GM03348 (cell line): ENCODE measurements at regions not wholly inside any gene's neighbourhood (a gene's known extent, or its start where the extent isn't known, plus 50 kb on each side); places are given as distances from the start of the nearest gene placed in this dataset.
A peak's percentile ranks its signal among the peaks of the same experiment; 100 is the strongest.

ENCODE experiments used
- DNase-seq: peaks from one replicate; pipeline ENCODE4 v3.0.0; 2012; ENCODE audit warnings: low spot score

DNA sequence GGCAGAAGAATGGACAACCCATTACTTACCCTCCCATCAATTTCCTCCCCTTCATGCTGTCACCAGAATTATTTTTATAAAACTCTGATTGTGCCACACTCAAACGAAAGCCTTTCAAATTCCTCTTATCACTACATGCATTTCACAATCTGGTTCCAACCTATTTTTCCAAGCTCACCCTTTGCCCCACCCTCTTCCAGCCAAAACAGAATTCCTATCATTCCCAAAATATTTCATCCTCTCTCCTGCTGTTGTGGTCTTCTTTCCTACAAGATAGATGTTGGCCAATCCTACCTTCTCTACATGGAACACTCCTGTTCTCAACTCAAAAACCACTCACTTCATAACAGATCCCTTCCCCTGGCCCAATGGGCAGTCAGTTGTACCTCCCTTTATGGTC is 111.5 kb downstream of the ELAPOR2 start:
- peak; percentile 22 for DNase-seq

DNA sequence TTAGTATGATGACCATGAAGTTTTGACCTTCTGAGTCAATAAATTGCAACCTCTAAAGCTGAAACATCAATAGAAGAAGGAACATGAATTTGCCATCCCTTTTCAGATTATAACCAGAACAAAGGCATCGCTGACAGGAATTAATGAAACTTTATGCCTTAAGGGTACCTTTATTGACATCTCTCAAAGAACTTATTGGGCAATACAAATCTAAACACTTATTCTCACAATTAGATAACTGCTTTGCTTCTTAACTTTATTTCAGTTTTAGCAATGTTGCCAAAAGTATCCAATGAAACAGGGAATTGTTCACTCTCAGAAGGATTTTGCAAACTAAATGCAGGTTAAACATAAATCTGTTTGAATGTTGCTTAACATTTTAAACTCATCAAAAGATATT is 116.0 kb downstream of the ELAPOR2 start:
- no peak for DNase-seq

DNA sequence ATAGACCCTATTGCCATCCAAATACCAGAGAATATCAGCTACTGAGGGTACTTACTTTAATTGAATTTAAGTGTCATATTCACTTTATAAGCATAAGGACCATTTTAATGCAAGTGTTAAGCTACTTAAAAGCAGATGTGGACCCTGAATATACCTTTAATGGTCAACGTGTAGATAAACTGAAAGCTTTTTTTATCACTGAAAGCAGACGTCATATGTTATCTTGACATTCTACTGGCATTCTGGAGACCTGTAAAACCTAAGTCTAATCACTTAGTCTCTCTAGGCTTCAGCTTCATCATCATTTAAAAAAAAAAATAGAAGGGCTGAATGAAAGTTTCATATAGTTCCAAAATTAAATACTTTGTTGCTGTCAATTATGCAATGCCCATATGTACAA is 116.5 kb downstream of the ELAPOR2 start:
- no peak for DNase-seq

DNA sequence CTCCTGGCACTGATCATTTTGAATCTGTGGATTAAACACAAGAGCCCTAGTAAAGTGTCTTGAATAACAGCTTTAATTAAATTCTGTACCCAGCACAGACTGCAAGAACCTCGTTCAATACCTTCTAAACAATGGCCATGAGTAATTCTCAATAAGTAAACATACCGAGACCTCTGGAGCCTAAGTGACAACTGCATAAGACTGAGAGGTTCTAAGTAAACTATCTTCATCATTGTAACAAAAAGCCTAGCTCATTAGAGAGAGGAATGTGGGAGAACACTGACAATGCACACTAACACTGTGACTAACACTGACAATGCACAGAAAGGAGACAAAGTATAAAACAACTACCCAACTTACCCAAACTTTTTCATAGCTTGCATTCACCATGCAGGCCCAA is 117.4 kb downstream of the ELAPOR2 start:
- DNase-seq = no peak

DNA sequence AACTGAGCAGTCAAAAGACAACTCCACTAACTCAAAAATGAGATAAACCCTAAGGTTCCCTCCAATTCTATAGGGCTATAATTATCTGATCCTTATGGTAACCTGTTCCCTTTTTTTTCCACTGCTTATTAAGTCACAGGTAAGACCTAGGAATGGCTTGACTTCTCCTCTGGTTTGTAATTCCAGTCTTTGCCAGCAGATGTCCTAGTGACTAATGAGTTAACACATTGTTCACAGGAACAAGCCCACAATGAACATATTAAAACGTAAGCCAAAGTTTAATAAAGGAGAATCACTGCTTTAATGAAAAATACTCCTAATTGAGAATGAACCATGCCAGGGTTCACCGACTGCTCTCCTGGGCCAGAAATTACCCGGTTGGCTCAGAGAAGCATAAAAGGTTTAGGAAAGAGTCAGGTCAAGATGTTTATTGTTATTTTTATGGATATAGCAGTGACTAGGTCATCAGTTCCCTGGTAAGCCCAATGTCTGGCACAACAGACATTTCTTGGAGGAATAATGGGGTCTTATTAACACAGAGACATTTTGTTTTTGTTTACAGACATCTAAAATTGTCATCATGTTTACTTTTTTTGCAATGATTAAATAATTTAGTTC is 120.1 kb downstream of the ELAPOR2 start:
- peak; percentile 38 for DNase-seq

DNA sequence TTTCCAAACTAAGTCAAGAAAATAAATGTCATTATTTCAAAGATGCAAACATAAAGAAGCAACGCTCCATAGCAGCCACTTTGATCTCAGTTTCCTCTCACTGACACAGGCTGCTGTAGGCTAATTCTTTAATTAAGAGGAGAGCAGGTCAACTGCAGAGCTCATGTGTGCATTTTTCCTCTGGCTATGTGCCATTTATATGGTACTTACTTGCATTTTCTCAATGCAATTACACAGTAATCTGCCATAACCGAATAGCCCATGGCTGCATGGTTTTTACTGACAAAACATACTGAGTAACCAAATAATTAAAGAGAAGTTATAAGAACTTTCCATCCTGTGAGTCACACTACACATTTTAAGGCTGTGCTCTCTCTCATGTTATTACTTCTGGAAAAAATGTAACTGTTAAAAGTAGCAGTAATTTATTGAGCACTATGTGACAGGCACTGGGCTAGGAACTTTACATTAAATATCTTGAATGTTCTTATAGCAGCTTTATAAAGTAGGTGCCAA is 122.0 kb downstream of the ELAPOR2 start:
- DNase-seq = no peak

DNA sequence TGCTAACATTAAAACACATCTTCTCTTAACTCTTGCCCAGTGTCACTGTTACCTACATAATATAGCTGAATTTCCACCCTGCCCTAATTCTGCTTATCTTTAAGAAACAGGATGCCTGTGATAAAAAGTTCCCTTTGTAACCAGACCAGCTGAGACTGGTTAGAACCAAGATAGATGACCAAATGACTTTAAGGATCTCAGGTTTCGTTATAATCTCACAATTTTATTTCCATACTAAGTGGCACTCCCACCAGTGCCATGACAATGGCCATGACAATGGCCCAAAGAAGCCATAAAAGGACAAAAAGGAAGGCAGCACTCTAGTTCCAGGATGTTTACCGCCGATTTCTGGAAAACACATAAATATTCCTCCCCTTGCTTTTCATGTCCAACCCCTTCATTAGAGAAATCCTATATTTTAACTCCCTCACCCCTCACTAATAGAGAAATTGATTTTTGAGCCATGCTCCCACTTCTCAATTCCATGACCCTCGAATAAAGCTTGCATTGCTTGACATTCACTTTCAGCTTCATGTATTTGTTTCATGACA is 126.1 kb downstream of the ELAPOR2 start:
- no peak for DNase-seq

DNA sequence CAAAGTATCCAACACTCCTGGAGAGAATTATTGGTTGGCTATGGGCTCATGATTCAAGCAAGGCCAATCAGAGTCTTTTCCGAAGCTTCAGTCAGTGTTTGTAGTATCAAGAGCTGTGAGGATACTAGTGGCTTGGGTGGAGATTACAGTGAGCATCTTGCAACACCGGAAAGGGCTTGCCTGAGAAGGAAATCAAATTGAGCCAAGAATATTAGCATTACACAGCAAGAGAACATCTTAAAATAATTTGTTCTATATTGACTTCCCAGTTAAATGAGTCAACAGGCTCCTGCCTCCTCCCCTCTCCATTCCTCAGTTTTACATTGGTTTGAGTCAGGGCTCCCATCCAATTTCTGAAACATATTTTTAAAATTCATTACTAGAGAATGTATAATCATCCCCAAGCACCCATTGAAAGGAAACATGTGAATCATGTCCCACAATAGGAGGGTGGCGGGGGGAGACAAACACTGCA is 127.4 kb downstream of the ELAPOR2 start:
- peak; percentile 70 for DNase-seq

DNA sequence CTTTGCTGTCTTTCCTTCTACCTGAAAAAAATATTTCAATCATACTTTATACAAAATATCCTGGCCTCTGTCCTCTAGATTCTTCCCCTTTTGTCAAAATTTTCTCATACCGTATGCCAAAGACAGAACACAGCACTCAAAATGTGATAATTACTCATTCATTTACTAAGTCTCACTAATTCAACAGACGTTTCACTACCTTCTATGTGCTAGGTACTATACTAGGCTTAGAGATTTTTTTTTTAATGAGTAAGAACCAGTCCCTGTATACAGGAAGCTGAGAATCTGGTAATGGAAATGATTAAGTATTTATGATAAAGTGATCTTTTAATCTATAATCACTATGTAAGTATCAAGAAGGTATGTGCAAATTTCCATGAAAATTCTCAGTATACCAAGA is 128.0 kb downstream of the ELAPOR2 start:
- DNase-seq = no peak

DNA sequence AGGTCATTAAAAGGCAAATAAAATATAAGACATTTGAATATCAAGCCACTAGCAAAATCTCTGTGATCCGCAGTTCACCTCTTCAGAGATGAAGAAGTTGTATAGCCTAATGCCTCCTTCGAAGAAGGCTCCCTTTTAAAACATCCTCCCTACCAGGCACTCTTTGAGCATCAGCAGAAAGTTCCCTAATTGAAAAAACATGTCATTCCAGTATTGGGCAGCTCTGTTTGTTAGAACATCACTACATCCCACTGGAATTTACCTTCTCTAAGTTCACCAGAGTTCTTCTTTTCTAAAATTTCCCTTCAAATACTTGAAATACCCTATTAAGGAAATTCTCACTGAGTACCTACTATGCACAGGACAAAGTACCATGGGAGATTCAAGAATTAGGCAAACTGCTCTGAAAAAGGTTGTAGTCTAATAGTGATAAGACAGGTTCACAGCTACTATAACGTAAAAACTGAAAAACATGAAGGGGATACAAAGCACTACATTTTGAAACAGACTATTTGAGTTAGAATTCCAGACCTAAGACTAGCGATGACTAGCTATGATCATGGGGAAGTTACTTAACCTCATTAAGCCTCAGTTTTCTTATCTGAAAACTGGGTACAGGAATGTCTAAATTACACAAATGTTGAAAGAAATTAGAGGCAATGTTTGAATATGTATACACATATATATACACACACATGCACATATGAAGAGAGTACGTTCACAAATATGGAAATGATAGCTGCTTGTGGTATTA is 128.7 kb downstream of the ELAPOR2 start:
- DNase-seq = no peak

DNA sequence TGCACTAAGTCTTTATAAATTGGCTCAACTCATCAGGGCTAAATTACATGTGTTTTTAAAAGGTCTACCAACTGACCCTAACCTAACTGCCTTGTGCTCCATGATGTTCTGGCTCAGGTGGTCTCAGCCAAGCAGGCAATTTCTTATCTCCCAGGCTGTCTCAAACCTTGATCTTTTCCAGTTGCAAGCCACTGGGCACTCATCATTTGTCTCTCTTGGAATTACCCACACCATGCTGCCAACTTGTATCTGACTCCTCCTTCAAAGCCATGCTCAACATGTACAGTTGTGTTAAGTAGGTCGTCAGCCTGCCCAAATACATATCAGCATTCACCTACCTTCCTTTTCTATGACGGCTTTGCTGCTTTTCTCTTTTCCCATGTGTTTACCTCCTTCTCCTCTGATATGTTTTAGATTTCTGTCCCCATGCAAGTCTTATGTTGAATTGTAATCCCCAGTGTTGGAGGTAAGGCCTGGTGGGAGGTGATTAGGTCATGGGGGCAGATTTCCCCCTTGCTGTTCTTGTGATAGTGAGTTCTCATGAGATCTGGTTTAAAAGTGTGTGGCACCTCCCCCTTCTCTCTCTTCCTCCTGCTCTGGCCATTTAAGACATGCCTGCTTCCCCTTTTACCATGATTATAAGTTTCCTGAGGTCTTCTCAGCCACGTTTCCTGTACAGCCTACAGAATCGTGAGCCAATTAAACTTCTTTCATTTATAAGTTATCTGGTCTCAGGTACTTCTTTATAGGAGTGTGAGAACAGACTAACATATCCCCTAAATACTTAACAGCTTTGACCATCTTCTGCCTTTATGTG is 130.0 kb downstream of the ELAPOR2 start:
- DNase-seq = no peak

DNA sequence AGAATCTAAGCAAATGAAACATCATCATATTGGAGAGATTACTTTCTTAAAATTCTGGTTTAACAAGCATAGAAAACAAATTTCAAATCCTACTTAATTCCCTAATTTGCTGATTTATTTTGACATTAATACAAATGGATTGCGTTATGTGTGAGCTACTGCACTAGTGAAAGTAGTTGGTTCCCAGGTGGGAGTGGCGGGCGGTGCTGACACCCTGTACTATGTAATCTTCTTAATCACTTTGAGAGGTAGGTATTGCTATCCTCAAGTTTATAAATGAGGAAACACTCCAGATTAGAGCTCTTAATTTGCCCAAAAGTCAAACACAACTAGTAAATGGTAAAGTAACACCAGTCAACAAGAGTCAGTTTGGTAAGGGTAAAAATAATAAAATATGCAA is 131.1 kb downstream of the ELAPOR2 start:
- DNase-seq = no peak

DNA sequence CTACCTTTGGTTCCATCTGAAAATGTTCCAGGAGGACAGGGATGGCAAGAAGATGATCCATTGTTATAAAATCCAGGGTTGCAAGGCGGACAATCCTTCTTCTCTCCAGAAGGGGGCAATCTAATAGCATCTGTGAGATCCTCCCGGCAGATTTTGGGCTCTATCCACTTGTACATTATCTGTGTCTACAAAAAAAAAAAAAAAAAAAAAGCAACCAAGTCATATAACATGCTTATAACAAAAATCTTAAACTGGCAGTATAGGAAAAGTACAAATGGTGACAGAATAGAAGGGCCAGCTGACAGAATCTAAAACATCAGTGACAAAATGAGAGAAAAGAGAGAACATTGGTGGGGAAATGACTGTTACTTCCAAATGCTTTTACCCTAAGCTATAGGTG is 132.7 kb downstream of the ELAPOR2 start:
- peak; percentile 61 for DNase-seq

DNA sequence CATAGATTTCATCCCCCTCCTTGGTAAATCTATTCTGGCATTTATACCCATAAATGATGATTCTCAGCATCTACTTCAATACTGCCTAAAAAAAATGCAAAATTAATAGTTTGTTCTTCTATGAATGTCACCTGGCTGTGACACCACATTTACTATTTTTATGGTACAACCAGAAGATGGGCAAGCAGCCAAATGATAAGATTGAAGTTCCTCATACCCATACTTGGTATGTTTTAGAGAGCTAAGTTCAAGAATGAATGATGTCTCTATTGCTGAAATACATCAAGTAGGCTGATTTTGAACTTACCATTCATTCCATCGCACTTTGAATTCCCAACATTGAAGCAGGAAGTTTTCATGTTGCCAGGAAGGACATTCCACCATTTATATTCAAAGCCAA is 134.2 kb downstream of the ELAPOR2 start:
- no peak for DNase-seq

DNA sequence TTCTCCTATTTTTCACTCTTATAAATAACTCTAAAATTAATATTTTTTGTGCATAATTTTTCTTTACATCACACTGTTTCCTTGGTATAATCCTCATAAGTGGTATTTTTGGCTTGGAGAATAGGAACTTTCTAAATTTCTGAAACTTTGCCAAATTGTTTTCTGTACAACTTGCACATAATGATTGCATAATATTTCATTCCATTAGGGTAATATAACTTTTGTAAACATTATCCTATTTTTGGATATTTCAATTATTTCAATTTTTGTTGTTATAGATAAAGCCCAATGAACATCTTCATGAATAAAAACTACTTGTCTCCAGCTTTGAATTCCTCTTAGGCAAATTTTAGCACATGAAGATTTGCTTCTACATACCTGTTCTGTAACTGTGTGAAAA is 135.9 kb downstream of the ELAPOR2 start:
- no peak for DNase-seq

DNA sequence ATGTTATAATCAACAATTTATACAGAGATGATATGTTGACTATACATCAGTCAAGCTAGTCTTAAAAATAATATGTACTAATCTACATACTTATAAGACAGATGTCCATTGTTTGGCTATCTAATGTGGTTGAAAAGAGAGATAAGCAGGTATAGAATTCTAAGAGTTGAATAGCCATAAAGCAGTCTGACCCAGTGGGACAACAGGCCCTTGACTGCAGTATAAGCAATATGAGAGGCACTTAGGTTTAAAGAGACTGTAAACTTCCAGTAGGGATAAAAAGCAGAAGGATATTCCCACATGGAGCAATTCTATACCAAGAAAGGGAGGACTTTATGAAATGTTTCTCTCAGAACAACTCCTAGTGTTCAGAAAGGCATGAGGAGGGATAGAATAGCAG is 139.3 kb downstream of the ELAPOR2 start:
- no peak for DNase-seq

DNA sequence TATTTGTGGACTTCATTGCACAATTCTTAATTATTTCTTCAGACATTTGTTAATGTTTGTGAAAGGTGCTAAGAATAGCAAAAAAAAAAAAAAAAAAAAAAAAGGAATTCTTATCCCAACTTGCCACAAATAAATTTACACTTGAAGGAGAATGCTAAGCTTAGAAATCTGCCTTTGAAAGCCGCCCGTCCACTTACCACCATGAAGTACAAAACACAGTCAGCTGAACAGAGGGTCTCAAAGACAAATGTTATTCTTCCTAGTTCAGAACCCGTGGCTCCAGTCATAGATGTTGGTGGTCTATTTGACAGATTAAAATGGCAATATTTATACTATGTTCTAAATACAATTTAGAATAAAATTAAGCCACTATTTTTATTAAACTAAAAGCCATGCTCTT is 141.2 kb downstream of the ELAPOR2 start:
- no peak for DNase-seq

DNA sequence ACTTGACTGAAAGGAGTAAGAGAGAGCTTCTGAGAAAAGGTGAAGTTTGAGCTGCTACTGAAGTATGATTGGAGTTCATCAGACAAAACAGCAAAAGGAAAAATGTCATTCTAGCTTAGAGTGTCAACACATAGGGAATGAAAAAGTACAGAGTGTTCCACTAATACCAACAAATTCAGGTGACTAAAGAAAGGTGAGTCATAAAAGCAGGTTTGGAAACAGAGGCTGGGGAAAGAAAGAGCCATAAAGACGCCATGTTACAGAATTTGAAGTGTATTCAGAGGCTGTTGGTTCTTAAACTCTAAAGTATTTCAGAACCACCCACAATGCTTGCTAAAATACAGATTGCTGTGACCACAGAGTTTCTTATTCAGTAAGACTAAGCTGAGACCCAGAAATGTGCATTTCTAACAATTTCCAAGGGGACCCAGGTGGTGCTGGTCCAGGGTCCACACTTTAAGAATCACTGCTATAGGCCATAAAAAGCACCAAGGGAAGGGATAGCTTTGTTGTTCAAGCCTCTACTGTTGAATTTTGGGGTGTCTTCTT is 143.1 kb downstream of the ELAPOR2 start:
- no peak for DNase-seq

DNA sequence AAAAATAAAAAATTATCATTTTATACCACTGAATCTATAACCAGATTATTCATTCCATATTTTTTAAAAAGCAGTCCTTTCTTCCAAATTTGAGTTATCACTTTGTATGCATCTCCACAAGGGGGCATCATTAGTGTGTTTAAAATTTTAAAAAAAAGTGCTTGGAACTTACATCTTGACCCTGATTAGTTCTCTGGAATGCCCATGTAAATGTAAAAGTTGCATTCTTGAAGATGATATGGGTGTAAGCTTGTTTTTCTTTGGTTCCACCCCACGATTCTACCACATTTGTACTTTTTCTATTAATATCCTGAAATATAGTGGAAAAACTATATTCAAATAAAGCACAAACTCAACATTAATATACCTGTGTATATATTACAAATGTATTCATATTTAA is 144.9 kb downstream of the ELAPOR2 start:
- DNase-seq = peak; percentile 24
